Suprapubic skin (tissue), 4 donors: ENCODE measurements at regions not wholly inside any gene's neighbourhood (a gene's known extent, or its start where the extent isn't known, plus 50 kb on each side); places are given as distances from the start of the nearest gene placed in this dataset.
A peak's percentile ranks its signal among the peaks of the same experiment; 100 is the strongest.

Experiments
- DNase-seq, 2 donors: peaks; one replicate each; pipeline ENCODE4 v3.0.0-alpha.2; 2019; ENCODE audit warnings: low spot score in 2 of 2
- H3K27ac ChIP-seq: fragments of 200-600 bp; sonication (generic); one replicate; pipeline ENCODE4 v1.5.1; 2019
- H3K27me3 ChIP-seq: fragments of 200-600 bp; sonication (generic); one replicate; pipeline ENCODE4 v1.5.1; 2019
- H3K36me3 ChIP-seq: fragments of 200-600 bp; sonication (generic); one replicate; pipeline ENCODE4 v1.5.1; 2019
- H3K4me1 ChIP-seq: fragments of 200-600 bp; sonication (generic); one replicate; pipeline ENCODE4 v1.5.1; 2019
- H3K4me3 ChIP-seq: fragments of 200-600 bp; sonication (generic); one replicate; pipeline ENCODE4 v1.5.1; 2019; ENCODE audit warnings: mild to moderate bottlenecking
- H3K9me3 ChIP-seq: fragments of 200-600 bp; sonication (generic); one replicate; pipeline ENCODE4 v1.5.1; 2019
- EP300 ChIP-seq: sonication (generic); formaldehyde crosslinking; IDR thresholded peaks from one replicate; pipeline ENCODE4 v1.6.1; 2017; ENCODE audit warnings: antibody characterized with exemption
- POLR2A ChIP-seq, 2 donors: fragments of 450-650 bp; IDR thresholded peaks; one replicate each; pipeline ENCODE4 v1.6.1; 2017; ENCODE audit warnings: antibody characterized with exemption in 2 of 2, mild to moderate bottlenecking in 2 of 2, moderate library complexity in 2 of 2
- POLR2AphosphoS5 ChIP-seq, 3 donors: sonication (generic); formaldehyde crosslinking; IDR thresholded peaks; one replicate each; pipeline ENCODE4 v1.6.1; 2017; ENCODE audit warnings: antibody characterized with exemption in 3 of 3
- WGBS: methylation state at CpG from one replicate; pipeline ENCODE4 v1.1.5; 2018; 5-methylcytosine and 5-hydroxymethylcytosine counted together
- TF ChIP-seq, protein P1 (sequence below), 2 donors: fragments of 200-600 bp in 1 of 2; fragments of 450-650 bp in 1 of 2; sonication (generic) in 1 of 2; IDR thresholded peaks; one replicate each; pipeline ENCODE4 v1.5.1; 2016 to 2019; ENCODE audit warnings: antibody characterized with exemption in 2 of 2, mild to moderate bottlenecking in 1 of 2, moderate library complexity in 1 of 2

- TF ChIP-seq POLR2A (IDR thresholded peaks at IDR 0.05) (peak in 1 of 2 donors; percentile 64), EP300 (peak; percentile 7), POLR2AphosphoS5 (IDR thresholded peaks at IDR 0.05) (peak; percentile 60 to 76 (median 73))
- TF ChIP-seq, protein P1, sequence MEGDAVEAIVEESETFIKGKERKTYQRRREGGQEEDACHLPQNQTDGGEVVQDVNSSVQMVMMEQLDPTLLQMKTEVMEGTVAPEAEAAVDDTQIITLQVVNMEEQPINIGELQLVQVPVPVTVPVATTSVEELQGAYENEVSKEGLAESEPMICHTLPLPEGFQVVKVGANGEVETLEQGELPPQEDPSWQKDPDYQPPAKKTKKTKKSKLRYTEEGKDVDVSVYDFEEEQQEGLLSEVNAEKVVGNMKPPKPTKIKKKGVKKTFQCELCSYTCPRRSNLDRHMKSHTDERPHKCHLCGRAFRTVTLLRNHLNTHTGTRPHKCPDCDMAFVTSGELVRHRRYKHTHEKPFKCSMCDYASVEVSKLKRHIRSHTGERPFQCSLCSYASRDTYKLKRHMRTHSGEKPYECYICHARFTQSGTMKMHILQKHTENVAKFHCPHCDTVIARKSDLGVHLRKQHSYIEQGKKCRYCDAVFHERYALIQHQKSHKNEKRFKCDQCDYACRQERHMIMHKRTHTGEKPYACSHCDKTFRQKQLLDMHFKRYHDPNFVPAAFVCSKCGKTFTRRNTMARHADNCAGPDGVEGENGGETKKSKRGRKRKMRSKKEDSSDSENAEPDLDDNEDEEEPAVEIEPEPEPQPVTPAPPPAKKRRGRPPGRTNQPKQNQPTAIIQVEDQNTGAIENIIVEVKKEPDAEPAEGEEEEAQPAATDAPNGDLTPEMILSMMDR (IDR thresholded peaks at IDR 0.05): no peak
- H3K36me3 ChIP-seq: no peaks in the 10 kb centered on the region
- peak overlapping the region; percentile 79 for H3K27ac ChIP-seq
- WGBS: 9% methylated on average over 17 of the region's 17 CpGs
- peaks cover 39% of the 10 kb centered on the region for H3K4me1 ChIP-seq
- peak overlapping the region; percentile 15 for H3K4me3 ChIP-seq
- no peaks in the 10 kb centered on the region for H3K9me3 ChIP-seq
- peak; percentile 87 to 92 for DNase-seq
- no peaks in the 10 kb centered on the region for H3K27me3 ChIP-seq
Observed at GRCh38 chr12:116455540-116456329, 103.4 kb upstream of the MAP1LC3B2 start.

DNA sequence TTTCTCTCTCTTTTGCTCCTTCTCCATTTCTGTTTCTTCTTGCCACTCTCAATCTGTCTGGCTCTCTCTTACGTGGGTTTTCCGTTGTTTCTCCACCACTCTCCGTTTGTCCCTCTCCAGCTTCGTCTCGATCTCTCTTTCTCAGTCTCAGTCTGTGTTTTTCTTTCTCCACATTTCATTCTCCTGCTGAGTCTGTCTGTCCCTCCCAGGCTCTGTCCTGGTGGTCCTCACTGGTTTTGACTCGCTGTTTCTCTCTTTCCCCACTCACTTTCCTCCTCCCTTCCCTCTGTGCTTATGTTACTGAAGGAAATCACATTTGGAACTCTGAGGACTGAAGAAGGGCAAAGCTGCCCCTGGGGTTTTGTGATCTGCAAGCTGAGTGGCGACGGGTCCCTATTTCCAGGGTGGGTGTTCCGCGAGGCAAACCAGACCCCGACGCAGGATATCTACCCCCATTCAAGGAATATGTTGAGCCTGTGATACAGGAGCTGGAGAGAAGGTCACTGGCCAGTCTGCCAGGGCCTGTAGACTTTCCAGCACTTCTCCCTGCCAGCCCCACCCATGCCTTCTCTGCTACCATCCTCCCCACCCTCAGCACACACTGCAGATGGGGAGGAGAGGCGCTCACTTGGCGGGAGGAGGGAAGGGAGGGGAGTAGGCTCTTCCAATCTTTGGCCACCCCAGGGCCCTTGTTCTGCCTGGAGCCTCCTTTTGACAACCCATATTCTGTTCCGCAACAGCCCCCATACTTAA, 102.7 kb upstream of the MAP1LC3B2 start:
- 40% methylated on average over 11 of the region's 15 CpGs for WGBS
- H3K36me3 ChIP-seq: no peaks in the 10 kb centered on the region
- no peaks in the 10 kb centered on the region for H3K27me3 ChIP-seq
- no peak for DNase-seq
- H3K4me3 ChIP-seq: peak overlapping the region; percentile 15
- TF ChIP-seq, protein P1 (IDR thresholded peaks at IDR 0.05): no peak
- TF ChIP-seq POLR2AphosphoS5 (IDR thresholded peaks at IDR 0.05) (no peak), EP300 (no peak), POLR2A (IDR thresholded peaks at IDR 0.05) (no peak)
- no peaks in the 10 kb centered on the region for H3K9me3 ChIP-seq
- H3K27ac ChIP-seq: peak overlapping the region; percentile 79
- H3K4me1 ChIP-seq: peaks cover 39% of the 10 kb centered on the region

GRCh38 chr12:116458492-116458891, 100.7 kb upstream of the MAP1LC3B2 start:
- no peak for TF ChIP-seq POLR2AphosphoS5 (IDR thresholded peaks at IDR 0.05)
- no peak for DNase-seq
- 90% methylated on average over 9 of the region's 12 CpGs for WGBS
- Histone ChIP-seq H3K9me3 (no peaks in the 10 kb centered on the region), H3K36me3 (no peaks in the 10 kb centered on the region), H3K4me3 (no peak overlapping the region), H3K4me1 (peaks cover 39% of the 10 kb centered on the region), H3K27ac (no peak overlapping the region), H3K27me3 (no peaks in the 10 kb centered on the region)

DNA sequence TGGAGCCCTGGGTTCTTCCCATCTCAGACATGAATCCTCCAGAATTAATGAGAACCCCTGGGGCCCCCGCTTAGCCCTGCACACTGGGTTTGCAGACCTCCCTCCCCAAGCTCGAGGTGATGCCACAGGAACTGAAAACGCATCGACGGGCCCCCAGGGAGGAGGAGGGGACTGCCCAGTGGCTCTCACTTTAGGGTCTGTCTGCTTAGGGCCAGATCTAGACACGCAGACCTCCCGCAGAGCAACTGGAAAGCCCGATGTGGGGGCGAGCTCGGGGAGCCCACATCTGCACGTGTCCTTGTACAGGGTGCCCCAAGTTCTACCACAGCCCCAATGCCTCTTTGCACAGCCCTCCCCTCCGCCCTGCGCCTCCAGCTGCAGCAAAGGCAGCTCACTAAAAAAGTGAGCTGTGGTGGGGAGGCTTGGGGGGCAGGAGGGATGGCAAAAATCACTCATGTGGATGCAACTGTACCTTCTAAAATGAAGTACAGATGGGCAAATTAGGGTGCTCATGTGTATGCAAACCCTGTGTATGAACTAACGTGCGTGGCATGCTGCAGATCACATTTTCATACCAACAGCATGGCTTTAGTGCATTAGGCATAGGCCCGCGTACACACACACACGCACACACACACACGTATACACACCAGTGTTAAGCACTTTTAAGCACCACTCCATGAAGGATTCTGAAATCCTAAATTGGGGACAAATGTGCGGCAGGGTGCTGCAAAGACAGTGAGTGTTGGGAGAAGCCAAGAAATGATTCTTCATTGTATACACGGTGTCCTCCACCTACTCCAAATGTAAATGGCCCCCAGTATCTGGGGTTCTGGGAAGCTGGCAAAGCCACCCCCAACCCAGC, 99.9 kb upstream of the MAP1LC3B2 start:
- H3K4me3 ChIP-seq: no peak overlapping the region
- no peak overlapping the region for H3K27ac ChIP-seq
- H3K4me1 ChIP-seq: peaks cover 39% of the 10 kb centered on the region
- no peaks in the 10 kb centered on the region for H3K36me3 ChIP-seq
- no peak for DNase-seq
- WGBS: 87% methylated on average over 19 of the region's 21 CpGs
- no peaks in the 10 kb centered on the region for H3K27me3 ChIP-seq
- TF ChIP-seq EP300 (no peak), POLR2A (IDR thresholded peaks at IDR 0.05) (no peak)
- H3K9me3 ChIP-seq: no peaks in the 10 kb centered on the region

GRCh38 chr12:116459916-116460663, 99.1 kb upstream of the MAP1LC3B2 start:
- no peak for DNase-seq
- 45% methylated on average over 17 of the region's 17 CpGs for WGBS
- Histone ChIP-seq H3K27ac (no peak overlapping the region), H3K36me3 (no peaks in the 10 kb centered on the region), H3K9me3 (no peaks in the 10 kb centered on the region), H3K4me1 (peaks cover 31% of the 10 kb centered on the region), H3K4me3 (no peak overlapping the region), H3K27me3 (no peaks in the 10 kb centered on the region)
- TF ChIP-seq, protein P1 (IDR thresholded peaks at IDR 0.05): no peak
- TF ChIP-seq POLR2A (IDR thresholded peaks at IDR 0.05) (no peak), EP300 (no peak), POLR2AphosphoS5 (IDR thresholded peaks at IDR 0.05) (no peak)
